Sigmoid colon (tissue), 4 donors: ENCODE measurements at regions not wholly inside any gene's neighbourhood (a gene's known extent, or its start where the extent isn't known, plus 50 kb on each side); places are given as distances from the start of the nearest gene placed in this dataset.

Experiments
- EP300 ChIP-seq, 4 donors: sonication (generic); formaldehyde crosslinking; IDR thresholded peaks; one replicate each; pipeline ENCODE4 v1.6.1; 2017; ENCODE audit warnings: antibody characterized with exemption in 4 of 4
- POLR2A ChIP-seq, 2 donors: fragments of 450-650 bp; IDR thresholded peaks; one replicate each; pipeline ENCODE4 v1.6.1; 2016; ENCODE audit warnings: antibody characterized with exemption in 2 of 2, mild to moderate bottlenecking in 2 of 2, moderate library complexity in 2 of 2
- POLR2AphosphoS5 ChIP-seq, 4 donors: sonication (generic); formaldehyde crosslinking; IDR thresholded peaks; one replicate each; pipeline ENCODE4 v1.6.1; 2017; ENCODE audit warnings: antibody characterized with exemption in 4 of 4
- TF ChIP-seq, protein P1 (sequence below), 4 experiments: fragments of 450-650 bp in 3 of 4; fragments of 200-600 bp in 1 of 4; IDR thresholded peaks; one replicate each; pipeline ENCODE4 v1.5.1; 2016 to 2019; ENCODE audit warnings: antibody characterized with exemption in 4 of 4, mild to moderate bottlenecking in 3 of 4, moderate library complexity in 2 of 4

DNA sequence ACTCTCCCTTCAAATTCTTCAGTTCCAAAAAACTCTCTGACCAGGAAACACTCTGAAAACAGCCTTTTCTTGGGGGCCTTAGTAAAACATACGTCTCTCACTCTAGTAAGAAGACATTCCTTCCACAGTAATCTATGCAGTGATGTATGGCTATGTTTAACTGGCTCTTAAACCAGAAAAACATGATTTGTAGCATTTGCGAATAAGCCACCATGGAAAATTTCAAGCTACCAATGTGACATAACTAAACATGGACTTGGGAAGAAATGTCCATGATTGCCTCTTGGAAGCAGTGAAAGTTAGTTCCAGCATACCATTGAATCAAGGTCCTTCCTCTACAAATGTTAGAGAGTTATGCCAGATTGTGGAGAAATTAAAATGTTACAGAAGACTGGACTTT, 121.5 kb upstream of the ATF7IP start:
- TF ChIP-seq, protein P1, sequence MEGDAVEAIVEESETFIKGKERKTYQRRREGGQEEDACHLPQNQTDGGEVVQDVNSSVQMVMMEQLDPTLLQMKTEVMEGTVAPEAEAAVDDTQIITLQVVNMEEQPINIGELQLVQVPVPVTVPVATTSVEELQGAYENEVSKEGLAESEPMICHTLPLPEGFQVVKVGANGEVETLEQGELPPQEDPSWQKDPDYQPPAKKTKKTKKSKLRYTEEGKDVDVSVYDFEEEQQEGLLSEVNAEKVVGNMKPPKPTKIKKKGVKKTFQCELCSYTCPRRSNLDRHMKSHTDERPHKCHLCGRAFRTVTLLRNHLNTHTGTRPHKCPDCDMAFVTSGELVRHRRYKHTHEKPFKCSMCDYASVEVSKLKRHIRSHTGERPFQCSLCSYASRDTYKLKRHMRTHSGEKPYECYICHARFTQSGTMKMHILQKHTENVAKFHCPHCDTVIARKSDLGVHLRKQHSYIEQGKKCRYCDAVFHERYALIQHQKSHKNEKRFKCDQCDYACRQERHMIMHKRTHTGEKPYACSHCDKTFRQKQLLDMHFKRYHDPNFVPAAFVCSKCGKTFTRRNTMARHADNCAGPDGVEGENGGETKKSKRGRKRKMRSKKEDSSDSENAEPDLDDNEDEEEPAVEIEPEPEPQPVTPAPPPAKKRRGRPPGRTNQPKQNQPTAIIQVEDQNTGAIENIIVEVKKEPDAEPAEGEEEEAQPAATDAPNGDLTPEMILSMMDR (IDR thresholded peaks at IDR 0.05) = no peak
- TF ChIP-seq POLR2AphosphoS5 (IDR thresholded peaks at IDR 0.05) = no peak
- no peak for TF ChIP-seq EP300 (IDR thresholded peaks at IDR 0.05)
- no peak for TF ChIP-seq POLR2A (IDR thresholded peaks at IDR 0.05)
